HG02623 (cell line): ENCODE measurements at regions not wholly inside any gene's neighbourhood (a gene's known extent, or its start where the extent isn't known, plus 50 kb on each side); places are given as distances from the start of the nearest gene placed in this dataset.
"Not testable (repeated sequence)": the region's sequence is repeated elsewhere in the genome, so short reads cannot be mapped to it uniquely, and the experiment has no call there.

Source experiments
- ATAC-seq: cut with Tn5 transposase; IDR thresholded peaks from one replicate; pipeline ENCODE4 v1.9.1; 2021; ENCODE audit warnings: moderate library complexity; ENCODE audit not compliant: unreplicated experiment

- ATAC-seq: no peak
Observed at GRCh38 chr4:106604319-106605051, 235.9 kb upstream of the GIMD1 start.

DNA sequence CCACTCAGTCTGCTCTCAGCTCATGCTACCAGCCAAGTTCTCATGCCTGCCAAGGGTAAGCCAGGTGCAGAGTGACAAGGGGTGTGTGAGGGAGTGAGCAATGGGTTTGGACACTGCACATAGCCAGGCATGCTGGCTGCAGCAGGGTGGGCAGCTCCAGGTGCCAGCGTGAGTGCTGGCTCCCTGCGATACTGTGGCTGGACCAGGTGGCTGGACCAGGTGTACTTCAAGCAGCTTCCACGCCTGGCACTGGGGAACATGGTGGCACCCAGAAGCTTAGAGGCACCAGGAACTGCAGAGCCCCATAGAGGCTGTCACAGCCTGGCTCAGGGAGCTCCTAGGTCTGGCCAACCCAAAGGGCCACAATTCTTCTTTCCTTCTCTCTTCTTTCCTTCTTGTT is 234.9 kb upstream of the GIMD1 start:
- no peak for ATAC-seq

DNA sequence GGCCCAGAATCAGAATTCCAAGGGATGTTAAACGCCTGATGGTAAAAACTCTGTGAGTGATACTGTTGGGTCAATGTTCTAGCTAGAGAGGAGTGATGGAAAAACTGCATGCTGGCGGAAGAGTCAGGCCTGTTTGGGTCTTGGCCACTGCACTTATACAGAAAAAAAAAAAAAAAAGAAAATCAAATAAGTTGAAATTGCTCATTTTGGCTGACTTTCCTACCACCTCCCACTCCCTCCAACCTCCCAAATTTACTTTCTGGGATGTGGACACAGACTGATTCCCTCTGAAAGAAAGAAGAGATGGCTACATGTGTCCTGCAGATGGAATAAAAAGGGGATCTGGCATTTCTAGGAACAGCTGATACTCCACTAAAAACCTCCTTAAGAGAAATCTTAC is 234.1 kb upstream of the GIMD1 start:
- ATAC-seq: no peak

- ATAC-seq: no peak
Observed at GRCh38 chr4:106601519-106601918, 232.9 kb upstream of the GIMD1 start.

- ATAC-seq: no peak
Observed at GRCh38 chr4:106595906-106596305, 227.3 kb upstream of the GIMD1 start.

GRCh38 chr4:106594291-106594952 is 225.8 kb upstream of the GIMD1 start:
- no peak for ATAC-seq

GRCh38 chr4:106588891-106589290 is 220.3 kb upstream of the GIMD1 start:
- no peak for ATAC-seq

DNA sequence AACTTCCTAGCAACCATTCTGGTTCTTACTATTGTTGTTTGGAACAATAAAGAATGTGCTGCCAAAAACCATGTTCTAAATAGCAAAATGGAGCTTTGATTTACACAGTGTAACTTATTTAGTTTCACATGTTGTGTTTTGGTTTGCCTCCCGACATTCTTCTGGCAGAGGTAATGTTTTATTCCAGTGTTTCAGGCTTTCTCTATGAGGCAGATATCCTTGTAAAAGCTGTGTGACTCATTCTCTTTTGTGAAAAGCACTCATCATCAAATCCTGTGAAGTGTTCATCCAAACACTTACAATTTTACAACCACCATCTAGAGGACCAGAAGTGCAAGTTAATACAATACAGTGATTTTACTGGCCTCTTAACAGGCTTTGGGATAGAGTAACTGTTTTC is 219.0 kb upstream of the GIMD1 start:
- ATAC-seq: no peak

GRCh38 chr4:106585915-106586349 is 217.4 kb upstream of the GIMD1 start:
- no peak for ATAC-seq

GRCh38 chr4:106584337-106584989 is 215.9 kb upstream of the GIMD1 start:
- ATAC-seq: no peak

GRCh38 chr4:106583567-106583966 is 215.0 kb upstream of the GIMD1 start:
- ATAC-seq: no peak

GRCh38 chr4:106583108-106583507 is 214.5 kb upstream of the GIMD1 start:
- ATAC-seq: no peak

- ATAC-seq: no peak
Observed at GRCh38 chr4:106582103-106582502, 213.5 kb upstream of the GIMD1 start.

DNA sequence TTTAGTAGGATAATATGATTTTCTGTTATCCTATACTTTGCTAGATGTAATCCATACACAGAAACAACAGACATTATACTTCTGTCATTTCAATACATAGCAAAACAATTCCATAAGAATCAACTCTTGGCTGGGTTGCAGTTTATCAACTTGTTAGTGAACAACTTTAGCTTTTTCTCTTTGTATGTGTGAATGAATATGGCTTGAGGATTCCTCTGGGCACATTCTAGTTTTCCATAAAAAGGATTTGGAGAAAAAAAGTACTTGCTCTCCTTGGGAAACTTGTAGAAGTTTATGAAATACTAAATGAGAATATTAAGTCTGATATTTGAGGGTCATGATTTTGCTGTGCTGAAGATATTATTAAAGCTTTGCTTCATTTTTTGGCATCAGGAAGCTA is 210.7 kb upstream of the GIMD1 start:
- ATAC-seq: no peak

DNA sequence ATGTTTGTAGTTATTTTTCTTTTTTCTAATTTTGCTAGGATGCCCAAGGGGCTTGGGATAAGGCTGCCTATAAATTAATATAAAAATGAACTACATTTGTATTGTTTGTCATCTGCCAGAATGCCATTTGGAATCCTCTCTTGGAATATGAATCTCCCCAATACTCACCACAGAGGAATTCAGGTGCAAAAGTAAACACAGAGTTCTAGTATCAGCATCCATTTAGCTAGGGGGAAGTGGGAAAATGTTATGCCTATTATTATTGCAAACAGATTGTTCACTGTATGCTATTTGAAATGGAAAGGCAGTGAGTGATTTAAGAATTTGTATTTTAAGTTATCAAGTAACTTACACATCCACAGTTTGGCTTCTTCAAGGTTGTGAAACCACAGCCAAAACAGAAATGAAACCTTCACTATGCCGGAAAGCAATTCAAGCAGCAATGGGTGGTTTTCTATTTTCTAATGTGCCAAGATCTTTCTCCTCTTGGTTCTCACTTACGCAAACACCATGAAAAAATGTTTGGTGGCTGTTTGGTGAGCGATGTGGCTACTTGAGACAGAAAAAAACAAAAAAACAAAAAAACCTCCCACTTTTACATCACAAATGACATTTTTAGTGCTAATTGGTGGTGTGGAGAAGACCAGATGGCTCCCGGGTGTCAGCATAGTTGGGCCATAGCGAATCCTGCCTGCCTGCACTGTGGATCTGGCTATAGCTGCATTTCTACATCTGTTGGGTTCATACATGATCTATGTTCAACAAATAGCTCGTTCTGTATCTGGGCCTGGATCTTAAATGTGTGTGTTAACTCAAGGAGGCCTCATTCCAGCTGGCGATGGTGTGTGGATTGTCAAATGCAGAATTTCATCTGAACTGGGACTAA is 200.8 kb upstream of the GIMD1 start:
- no peak for ATAC-seq

DNA sequence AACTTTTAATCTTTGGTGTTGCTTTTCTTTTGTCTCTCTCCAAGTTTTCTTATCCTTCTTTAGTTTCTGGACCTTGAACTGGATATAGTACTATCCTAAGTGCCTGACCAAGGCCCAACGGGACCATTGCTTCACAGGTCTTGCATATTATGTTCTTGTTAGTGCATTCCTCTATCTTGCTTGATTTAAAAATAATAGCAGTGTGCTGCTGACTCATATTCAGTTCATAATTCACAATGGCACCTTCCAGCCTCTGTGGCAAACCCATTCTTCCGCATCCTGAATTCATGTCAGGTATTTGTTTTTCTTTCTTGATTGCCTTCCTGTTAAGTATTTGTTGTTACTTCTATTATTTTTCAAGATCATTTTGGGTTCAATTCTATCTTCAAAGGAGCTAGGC is 197.1 kb upstream of the GIMD1 start:
- no peak for ATAC-seq

- not testable (repeated sequence) for ATAC-seq
Observed at GRCh38 chr4:106563637-106564036, 195.1 kb upstream of the GIMD1 start.

- ATAC-seq: no peak
Observed at GRCh38 chr4:106551724-106552123, 183.1 kb upstream of the GIMD1 start.

DNA sequence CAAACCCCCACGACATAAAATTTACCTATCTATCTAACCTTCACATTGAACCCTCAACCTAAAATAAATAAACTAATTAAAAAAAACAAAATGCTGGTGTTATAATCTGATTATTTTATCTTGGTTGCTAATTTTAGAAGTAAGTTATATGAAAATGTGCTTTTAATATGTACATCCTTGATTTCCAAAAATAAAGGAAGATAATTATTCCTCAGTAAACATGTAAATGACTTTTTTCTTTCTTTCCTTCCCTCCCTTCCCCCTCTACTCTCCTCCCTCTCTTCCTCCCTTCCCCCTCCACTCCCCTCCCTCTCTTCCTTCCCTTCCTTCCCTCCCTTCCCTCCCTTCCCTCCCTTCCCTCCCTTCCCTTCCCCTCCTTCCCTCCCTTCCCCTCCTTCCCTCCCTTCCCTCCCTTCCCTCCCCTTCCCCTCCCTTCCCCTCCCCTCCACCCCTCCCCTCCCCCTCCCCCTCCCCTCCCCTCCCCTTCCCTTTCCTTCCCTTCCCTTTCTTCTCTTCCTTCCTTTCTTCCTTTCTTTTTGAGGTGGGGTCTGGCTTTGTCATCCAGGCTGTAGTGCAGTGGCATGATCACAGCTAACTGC is 180.0 kb upstream of the GIMD1 start:
- ATAC-seq: no peak

DNA sequence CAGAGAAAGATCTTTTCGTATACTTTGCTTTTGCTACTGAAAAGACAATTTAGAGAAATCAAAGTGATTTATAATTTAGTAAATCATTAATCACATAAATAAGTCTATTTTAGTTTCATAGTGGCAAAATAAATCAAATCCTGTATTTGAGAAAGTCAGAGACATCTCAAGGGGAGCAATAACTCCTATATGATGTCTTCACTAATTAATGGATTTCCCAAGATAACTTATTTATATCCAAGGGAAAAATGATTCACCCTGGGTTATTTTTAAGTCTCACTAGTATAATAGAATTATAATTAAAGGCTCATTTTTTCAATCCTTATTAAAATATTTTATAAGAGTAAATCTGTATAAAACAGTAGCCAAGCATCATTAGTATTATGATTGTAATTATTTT is 177.8 kb upstream of the GIMD1 start:
- ATAC-seq: no peak

- ATAC-seq: not testable (repeated sequence)
Observed at GRCh38 chr4:106542609-106543008, 174.0 kb upstream of the GIMD1 start.
